NCI-H1694 (cell line): ENCODE measurements at regions not wholly inside any gene's neighbourhood (a gene's known extent, or its start where the extent isn't known, plus 50 kb on each side); places are given as distances from the start of the nearest gene placed in this dataset.

Source experiments
- DNase-seq: peaks from one replicate; lab custom pipeline; 2025; lab: John Stamatoyannopoulos, UW

DNA sequence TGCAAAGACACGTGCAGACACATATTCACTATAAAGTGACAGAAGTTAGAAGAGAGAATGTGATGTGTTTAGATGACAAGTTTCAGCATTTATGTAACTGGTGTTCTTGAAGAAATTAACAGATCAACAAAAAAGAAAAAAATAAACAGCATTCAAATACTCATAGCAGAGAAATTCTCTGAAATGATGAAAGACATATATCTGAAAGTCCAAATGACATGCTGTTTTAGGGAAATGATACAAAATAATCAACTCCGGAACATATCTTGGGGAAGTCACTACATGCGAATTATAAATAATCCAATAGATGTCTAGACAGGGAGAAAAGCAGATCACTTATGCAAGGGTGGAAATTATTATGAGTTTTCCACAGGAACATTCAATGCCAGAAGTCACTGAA is 146.0 kb downstream of the SPANXN4 start:
- no peak for DNase-seq

DNA sequence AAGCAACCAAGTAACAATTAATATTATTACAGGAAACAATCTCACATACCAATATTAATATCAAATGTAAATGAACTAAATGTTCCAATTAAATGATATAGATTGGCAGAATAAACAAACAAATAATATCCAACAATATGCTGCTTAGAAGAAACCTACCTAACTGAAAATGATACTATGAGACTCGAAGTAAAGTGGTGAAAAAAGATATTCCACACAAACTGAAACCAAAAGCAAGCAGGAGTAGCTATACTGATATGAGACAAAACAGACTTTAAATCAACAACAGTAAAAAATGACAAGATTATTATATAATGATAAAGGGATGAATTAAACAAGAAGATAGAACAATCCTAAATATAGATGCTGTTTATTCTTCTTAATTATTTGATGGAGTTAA is 140.1 kb downstream of the SPANXN4 start:
- DNase-seq, result no peak

DNA sequence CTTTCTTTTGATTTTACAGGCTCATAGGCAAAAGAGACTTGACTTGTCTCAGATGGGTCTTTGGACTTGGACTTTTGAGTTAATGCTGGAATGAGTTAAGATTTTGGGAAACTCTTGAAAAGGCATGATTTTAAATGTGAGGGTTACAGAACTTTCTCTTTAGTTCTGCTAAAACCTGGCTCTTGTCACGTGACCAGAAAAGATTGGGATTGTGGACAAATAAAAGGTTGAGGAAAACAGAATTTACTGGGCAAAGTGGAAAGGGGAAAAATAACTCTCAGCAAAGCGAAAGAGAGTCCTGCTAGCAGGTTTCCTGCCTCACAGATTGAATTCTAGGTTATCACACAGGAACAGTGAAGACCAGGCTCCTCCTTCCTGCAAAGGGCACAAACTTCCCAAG is 114.0 kb downstream of the SPANXN4 start:
- no peak for DNase-seq

- DNase-seq, result no peak
Measured at GRCh38 chrX:143121477-143121876, 95.7 kb downstream of the SPANXN4 start.

GRCh38 chrX:143115466-143115865 is 89.7 kb downstream of the SPANXN4 start:
- no peak for DNase-seq

DNA sequence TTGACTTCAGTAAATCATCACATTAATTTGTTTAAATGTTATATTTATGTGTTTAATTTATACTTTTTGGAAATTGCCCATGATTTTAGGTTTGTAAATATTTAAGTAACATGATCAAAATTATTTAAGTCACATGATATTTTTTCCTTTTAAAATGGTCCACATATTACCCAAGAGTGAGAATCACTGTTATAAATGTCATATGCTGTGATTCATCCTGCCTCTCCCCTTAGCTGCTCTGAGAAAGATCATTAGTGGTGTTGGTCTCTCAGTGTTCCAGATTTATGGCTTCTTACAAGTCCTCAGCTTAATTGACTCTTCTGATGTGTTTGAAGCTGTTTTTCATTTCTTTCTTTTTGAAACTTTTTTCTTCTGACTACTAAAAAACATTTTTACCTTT is 70.1 kb downstream of the SPANXN4 start:
- DNase-seq, result no peak

GRCh38 chrX:143095321-143095720 is 69.6 kb downstream of the SPANXN4 start:
- no peak for DNase-seq

DNA sequence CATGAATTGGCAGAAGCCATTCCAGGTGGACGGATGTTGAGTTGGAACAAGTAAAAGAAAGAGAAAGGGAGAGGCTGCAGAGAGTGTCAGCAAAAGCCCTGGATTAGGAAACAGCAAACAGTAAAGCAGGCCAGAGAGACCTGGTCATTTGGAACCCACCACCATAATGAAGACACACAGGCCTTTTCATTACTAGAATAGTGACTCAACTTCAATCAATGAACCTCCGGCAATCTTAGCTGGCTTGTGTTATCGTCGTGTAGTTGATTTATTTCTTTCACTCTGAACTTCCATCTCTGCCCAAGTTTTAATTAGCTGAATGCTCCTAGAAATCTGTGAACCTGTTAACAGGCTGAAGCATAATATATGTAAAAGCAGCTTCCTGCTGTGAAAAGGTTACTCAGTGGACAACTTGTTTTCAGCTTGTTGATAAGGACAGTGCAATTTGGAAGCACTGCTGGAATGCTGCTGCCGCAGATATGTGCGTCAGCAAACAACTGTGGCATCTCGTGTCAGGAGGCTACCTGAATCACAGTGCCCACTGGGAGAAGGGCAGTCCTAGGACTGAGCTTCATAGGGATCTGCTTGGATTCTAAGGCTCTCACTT is 68.8 kb downstream of the SPANXN4 start:
- no peak for DNase-seq
